COLO668 (cell line): ENCODE measurements at regions not wholly inside any gene's neighbourhood (a gene's known extent, or its start where the extent isn't known, plus 50 kb on each side); places are given as distances from the start of the nearest gene placed in this dataset.

Source experiments
- DNase-seq: peaks from one replicate; lab custom pipeline; 2025; ENCODE audit not compliant: unreplicated experiment; lab: John Stamatoyannopoulos, UW

DNA sequence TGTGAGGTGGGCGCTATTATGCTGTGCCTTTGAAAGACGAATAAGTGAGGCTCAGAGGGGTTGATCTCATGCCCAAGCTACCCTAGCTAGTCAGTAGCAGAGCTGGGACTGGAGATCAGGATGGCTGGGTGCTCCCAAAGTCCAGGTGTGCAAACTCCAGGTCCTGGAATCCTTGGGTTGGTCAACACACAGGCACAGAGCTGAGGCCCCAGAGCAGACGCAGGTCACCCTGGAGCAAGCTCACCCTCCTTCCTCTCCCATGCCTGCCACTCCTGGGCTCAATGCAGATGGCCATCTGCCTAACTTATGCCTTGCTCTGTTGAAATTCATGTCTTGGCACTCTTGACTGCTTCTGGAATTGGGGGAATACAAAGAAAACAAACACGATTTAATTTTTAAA, 587.2 kb downstream of the PTPRU start:
- no peak for DNase-seq

DNA sequence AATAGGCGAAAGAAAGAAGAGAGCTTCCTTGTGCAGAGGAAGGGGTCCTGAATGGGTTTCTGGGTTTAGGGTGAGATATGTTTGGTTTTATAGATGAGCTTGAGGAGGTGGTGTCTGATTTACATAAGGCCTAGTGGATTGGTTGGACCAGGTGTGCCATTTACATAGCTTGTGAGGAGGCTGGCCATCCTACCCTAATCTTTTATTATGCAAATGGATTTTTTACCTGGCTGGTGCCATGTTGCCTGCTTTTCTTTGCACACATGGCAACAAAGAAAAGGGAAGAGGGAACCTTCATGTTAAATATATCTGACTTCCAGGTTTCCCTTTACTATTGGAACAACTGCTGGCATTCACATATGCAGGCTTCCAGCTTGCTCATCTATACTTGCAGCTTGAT, 585.3 kb downstream of the PTPRU start:
- DNase-seq: no peak

DNA sequence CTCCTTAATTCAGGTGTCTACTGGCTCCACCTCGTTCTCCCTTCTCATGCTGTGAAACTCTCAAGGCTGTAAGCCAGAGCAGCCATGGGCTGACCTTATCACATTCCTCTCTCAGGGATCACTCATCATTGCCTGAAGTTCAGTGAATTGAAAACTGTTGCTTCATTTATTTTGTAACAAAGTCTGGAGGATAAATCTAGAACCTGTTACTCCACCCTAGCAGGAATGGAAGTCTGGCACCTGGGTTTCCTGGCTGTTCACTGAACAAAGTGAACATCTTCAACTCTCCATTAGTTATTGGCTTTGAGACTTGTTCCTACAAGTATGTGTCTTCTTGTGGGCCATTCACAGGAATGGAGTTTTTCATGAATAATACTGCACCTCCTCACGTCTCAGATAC, 584.1 kb downstream of the PTPRU start:
- DNase-seq: no peak

DNA sequence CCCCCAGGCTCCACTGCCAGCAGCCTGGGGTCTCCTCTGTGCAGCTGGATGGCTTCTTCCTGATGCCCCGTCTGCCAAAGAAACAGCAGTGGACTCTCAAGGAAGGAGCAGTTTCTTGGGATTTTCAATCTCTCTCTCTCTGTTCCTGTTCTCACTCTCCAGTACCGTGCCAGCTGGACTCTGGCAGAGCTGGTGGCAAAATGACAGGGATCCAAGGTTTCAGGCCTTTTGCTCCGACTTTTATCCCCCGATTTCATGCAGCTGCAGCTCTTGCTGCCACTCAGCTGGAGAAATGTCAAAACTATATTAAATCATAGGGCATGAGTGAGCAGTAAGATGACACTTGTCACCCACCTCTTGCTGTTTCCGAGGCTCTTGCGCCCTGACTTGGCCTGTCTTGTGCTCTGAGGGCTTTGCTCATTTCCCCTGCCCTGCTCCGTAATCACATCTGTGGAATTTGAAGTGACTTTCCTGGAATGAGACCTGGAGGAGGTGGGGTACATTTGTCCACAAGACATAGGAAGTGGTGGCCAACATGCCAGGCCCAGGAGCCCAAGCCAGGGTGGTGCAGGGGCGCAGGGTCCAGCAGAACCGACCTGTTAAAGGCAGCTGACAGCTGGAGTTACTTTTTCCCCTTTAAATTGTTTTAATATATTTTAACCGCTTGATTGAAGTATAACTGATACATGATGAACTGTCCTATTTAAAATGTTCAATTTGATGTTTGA, 576.2 kb downstream of the PTPRU start:
- no peak for DNase-seq

DNA sequence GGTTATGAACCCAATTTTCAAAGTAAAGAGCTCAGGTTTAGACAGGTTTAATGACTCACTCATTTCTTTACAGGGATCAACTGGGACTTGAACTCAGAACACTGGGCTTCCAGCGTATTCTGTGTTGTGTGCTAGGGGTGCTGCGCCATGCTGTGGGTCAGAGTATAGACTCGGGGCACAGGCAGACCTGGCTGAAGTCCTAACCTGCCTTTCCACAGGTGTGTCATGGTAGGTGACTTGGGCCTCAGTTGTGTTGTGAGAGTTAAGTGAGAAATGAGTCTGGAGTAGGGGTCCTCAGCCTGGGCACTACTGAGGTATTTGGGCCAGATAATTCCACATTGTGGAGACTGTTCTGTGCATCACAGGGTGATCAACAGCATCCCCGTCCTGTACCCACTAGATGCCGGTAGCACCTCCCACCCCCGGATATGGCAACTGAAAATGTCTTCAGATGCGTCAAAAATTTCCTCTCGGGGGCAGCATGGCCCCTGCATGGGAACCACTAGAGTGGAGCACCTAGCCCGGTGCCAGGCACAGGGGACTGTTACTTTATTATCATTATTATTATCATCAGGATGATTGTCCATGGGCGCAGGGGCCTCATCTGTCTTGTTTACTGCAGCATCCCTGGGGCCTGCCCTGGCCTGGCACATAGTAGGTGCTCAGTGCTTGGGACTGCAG, 575.5 kb downstream of the PTPRU start:
- no peak for DNase-seq

DNA sequence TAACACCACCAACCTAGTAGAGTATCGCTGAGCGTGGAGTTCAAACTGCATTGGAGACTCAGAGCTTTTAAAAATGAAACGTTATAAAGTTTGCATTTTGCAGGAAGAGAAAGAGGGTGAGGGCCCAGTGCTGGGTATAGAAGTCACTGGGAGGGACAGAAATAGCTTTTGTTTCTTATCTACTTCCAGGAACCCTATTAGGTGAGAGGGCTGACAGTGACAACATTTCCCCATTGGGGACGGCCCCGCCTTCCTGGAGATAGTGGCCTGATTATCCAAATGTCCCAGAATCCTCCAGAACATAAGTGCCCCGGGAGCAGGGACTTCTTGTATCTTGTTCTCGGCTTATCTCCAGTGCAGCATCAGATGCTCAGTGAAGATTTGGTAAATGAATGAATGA, 574.9 kb downstream of the PTPRU start:
- no peak for DNase-seq

DNA sequence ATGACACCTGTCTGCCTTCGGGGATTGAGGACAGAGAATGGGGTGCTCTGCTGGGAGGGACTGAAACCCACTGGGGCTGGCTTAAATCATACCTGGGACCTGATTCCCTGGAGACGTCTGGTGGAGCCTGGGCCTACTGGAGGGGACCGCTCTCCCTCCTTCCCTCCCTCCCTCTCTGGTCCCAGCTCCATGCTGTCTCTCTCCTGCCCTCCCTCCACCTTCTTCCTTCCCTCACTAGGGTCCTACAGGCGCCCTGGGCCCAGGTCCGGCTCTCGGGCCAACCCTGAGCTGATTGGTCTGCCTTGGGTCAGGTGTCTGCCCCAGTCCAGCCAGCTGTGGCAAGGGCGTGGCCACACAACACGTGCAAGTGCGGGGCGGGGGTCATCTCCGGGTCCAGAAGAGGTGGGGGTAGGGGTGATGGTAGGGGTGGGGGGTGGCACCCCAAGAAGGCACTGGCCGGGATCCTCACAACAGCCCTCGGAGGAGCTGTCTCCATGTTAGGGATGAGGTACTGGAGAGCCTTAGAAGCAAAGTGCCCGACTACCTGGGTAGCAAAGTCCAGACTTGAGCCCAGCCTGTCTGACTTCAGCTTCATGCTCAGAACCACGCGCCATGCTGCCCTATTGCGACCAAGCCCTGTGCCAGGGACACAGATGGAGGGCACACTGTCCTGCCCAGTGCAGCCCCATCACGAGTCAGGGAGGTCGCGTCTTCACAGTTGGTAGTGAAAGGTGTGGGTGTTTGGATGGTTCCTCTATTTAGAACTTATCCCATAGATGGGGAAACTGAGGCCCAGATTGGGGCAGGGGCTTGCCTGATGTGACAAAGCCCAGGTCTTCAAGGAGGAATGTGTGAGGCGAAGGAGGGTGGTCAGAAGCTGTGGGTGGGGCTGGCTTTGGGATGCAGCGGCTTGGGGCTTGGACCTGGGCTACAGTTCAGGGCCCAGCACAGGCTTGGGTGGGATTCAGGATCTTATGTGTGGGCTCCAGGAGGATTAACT, 574.1 kb downstream of the PTPRU start:
- no peak for DNase-seq

DNA sequence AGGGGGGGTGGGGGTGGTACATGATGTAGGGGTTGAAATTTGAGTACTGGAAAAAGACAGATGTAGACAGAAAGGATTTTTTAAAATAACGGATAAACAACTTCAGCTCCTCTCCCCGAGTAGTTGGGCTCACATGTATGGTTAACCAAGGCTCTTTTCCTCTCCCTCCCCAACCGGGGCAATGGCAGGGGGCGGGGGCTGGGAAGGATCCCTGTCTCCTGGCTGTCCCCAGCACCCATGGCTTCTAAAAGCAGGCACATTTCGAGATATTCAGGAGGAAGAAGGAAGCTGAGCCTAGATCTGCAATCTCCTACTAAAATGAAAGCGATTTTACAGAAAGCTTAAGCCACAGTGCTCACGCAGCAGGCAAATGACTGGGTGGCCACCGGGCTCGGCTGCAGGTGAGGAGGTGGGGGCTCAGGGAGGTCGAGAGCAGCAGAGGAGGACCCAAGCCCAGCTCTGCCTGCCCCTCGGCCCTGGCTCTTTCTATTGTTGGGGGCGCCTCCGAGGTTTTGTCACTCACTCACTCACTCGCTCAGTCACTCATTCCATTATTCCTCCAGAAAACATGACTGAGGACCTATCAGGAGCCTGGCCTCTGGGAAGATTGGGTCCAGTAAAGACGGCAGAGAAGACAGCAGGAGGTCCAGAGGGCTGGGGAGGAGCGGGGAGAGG, 573.3 kb downstream of the PTPRU start:
- DNase-seq: no peak

DNA sequence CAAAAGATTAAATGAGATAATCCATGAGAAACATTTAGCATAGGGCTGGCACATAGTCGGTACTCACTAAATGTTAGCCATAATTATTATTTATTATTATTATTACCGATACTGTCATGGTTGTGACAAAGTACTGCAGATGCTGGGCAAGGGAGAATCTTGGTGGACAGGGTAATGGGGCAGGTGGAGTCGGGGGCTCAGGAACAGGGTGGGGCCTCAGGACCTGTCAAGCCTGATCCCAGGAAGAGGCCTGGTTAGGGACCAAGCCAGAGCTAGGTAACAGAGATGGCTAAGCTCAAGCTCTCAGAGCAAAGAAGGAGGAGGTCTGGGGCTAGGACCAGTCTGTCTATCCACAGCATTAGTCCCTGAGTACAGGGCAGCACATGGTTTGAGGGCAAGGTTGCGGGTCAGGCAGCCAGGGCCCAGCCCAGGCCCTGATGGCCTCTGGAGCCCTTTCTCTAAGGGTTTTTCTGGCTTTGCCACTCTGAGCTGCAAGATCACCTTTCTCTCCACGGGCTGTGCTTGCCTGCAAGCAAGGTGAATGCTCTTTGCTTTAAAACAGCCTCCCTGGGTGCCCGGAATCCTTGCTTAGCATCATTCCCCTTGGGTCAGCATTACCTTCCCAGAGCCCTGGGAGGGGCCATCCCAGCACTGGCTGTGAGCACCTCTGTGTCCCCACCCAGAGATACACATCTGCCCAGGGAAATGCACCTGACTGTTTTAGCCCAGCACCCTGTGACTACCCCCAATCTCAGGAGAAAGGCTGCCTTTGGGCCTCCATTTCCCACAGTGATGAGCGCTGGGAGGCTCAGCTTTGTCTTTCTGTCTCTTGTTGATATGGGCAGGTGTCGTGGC, 572.0 kb downstream of the PTPRU start:
- DNase-seq: no peak

DNA sequence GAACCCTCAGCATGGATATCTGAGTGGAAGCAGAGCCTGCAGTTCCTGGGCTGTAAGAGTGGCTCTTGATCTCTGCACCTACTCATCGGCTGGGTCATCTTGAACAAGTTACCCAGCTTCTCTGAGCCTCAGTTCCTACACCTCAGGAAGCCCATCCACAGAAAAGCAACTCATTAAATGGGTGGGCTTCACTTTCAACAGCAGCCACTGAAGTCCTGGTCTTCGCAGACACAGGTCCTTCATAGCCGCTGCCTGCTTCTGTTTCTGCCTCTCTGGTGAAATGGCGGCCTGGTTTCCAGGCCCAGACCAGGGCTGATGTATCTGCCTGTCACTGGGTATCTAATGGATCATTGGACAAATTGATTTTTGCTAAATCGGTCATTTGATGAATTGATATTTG, 571.4 kb downstream of the PTPRU start:
- DNase-seq: no peak

DNA sequence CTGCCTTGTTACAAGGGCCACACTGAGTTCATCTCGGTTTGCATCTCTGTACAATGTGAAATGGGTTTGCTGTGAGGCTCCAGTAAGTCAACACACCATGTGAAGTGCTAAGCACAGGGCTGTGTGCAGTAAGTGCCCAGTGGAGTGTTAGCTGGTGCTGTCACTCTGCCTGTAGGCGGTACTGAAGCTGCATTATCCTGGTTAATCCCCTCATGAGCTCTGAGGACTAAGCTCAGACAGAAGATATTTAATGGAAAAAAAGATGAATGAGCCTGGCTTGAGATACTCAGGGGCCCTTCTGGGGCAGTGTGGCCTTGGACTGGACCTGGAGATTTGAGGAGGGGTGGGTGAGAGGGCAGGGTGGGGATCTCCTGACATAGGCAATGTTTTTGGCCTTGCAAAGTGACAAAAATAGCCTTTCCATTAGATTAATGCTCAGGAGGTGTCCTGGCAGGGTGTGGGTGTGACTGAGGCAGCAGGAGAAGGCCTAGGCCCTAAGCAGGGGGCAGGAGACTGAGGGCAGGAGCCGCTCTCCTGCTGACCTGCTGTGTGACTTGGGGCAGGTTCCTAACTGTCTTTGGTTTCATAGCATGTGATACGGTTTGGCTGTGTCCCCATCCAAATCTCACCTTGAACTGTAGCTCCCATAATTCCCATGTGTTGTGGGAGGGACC, 570.5 kb downstream of the PTPRU start:
- no peak for DNase-seq

DNA sequence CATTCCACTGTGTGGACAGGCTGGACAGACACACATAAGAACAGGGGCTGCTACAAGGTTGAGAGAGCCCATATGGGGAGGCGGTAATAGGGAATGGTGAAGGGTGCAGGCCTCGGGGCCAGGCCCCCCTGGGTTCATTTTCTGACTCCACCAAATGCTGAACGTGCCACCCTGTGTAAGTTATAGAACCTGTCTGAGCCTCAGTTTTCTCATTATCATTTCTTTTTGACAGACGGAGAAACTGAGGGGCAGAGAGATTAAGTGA, 569.5 kb downstream of the PTPRU start:
- no peak for DNase-seq

DNA sequence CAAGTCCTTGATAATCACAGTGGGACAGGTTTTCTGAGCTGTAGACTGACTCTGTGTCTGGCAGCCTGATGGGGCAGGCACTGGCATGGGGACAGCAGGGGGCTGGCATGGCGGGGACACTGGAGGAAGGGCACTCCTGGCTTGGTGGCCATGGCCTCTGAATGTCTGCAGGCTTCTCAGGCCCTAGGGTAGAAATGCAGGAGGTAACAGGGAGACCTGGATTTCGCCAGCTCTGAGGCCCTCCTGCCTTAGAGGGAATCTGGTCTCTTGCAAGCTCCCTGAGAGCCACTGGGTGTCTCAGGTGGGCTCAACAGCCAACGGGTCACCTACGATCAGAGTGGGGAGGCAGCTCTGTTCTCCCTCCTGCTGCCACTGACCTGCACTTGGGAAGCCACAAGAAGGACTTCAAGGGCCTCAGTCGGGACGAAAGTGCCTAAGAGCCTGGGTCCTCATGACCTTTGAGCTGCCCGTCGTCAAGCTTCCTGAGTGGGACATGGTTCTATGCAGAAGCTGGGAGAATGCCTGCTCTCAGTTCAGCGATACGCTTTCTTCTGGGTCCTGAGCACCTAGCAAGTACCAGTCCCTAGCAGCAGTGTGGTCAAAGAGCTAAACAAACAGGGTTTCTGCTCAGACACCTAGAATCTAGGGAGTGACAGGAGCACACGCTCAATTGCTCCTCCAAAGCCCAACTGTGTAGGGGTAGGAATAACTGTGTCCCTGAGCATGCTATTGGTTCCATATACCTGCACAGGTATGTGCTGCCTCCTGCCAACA, 569.0 kb downstream of the PTPRU start:
- no peak for DNase-seq

DNA sequence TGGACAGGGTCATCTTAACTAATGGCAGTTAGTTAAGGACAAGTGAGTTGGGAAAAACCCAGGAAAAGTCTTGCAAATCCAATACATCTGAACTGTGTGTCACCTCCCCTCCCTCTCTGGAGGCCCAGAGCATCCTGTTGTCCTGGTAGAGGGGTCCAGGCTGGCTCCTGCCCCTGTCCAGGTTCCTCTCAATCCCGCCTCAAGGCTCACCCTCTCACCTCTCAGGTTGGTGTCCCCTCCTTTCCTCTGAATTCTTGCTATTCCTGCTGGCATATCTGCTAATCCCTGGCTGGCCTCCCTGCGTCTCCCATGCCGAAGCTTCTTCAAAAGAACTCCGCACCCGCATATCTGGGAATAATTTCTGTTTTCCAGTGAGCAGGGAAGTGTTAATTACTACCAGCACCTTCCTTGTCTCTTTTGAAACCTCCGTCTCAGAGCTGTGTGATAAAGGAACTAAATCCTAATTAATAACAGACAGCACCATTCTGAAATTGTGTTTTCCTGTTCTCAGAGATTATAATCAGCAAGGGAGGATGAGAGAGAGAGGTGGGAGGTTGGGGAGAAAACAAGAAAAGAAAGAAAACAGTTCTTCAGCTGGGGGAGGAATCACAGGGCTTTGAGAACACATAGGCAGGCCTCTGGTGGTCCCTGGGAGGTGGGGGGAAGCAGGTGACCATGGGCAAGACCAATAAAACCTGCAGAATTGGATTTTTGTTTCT, 568.0 kb downstream of the PTPRU start:
- no peak for DNase-seq

DNA sequence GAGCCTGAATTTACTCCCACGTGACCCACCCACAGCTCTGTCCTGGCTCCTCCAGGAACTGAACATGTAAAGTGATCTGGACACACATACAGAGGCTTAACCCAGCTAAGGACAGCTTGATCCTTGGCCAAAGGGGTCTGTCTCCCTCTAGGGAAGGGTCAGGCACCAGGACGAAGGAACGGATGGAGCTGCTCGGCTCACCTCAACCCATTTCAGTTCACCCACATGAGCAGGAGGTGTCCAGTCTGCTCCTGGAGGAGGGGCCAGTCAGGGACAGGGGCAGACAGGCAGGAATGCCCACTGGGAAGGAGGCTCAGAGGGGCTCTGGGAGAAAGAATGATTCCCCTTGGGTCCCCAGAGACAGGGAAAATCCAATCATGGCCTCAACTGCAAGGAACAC, 567.2 kb downstream of the PTPRU start:
- no peak for DNase-seq

DNA sequence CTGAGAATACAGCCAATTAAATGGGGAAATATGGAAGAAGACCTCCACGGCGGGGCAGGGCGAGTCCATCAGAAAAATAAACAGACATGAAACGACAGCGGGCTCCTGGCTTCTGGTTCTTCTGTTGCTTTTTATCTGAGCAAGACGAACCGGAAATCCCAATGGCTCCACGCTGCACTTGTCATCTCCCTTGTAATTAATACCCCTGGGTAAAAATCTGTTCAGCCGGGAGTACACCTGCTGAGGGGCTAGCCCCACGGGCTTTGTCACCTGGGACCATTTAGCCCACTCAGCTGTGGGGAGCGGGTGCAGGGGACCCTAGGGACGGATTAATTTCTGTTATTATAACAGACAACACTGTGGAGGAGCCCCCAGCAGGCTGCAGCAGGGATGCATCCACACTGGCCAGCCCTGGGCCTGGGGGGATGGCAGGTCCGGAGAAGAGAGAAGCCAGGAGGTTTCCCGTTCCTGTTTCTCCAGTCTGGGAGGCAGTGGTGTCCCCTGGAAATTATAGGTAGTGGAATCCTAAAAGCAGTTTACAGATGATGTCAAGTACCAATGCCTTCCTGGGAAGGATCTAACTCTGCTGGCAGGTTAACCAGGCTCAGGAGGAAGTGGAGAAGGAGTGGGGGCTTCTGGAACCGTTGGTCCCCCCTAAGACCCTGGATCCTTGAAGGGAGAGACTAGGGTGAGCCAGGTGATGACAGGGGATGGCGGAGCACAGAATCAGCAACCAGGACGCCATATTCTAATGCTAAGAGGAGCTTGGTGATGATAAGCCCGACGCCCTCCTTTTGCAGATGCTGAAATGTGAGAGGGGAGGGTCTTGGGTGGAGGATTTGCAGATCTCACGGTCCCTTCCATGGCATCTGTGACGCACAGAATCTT, 566.1 kb downstream of the PTPRU start:
- no peak for DNase-seq

DNA sequence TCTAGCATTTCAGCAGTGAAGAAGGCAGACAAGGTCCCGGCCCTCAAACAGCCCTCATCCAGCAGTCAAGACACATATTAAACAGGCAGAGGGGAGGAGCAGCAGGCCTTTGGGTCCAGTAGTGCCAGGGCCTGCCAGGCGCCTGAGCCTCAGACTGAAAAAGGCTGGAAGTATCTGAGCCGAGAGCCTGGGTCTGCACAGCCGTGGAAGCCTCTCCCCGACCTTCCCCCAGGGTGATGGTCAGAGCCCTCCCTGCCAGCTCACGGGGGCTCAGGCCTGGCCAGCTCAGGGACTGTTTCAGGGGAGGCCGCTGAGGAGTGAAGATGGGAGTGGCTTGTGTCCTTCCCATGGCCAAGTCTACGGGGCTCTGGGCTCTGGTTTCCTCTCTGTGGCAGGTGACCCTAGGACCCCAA, 565.2 kb downstream of the PTPRU start:
- no peak for DNase-seq

DNA sequence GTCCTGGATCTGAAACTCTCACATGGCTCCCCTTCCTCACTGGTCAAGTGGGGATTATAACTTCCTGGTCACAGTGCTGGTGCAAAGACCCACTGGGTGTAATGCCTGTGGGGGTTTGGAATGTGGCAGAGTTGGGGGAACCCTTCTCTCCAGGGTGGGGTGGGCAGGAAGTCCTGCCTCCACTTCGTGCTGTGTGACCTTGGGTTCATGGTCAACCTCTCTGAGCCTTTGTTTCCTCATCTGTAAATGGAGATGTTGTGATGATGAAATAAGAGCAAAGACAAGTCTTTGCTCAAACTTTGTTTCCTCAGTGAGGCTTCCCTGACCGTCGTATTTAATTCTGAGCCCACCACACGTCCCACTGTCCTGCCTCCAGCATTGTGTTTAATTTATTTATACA, 564.7 kb downstream of the PTPRU start:
- DNase-seq: no peak
